ENCODE measurements at regions not wholly inside any gene's neighbourhood (a gene's known extent, or its start where the extent isn't known, plus 50 kb on each side); places are given as distances from the start of the nearest gene placed in this dataset.
"Not testable (repeated sequence)": the region's sequence is repeated elsewhere in the genome, so short reads cannot be mapped to it uniquely, and the experiment has no call there.

GRCh38 chr4:60865273-60865672 lies 334.9 kb upstream of the ADGRL3 start:
- no peak for DNase-seq (ENCODE audit: low read depth, low spot score)

DNA sequence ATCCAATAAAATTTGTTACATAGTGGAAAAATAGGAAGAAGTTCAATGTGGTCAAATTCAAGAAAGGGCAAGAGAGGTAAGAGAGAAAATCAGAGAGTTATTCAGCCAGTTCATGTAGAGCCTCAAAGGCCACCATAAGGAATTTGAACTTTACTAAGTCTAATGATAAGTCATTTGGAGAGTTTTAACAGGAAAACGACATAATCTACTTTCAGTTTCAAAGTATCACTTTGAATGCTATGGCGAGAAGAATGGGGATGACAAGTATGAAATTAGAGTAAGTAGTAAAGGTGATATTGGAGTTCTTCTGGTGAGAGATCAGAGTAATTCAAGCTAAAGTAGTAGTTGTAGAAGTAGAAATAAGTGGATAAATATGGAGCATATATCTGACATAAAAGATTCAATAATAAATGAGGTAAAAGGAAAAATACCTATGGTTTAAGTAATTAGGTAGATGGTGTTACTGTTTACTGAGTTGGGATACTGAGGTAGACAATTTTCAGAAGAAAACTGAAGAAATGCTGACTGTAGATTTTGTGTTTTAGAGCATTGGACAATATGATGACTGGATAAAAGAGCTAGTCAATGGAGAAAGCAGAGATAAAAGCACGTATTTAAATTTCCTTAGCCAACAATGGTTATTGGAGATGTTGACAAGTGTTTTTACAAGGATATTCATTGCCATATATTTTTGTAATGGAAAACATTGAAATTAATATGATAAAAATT lies 331.7 kb upstream of the ADGRL3 start:
- no peak for DNase-seq (ENCODE audit: low read depth, low spot score)

DNA sequence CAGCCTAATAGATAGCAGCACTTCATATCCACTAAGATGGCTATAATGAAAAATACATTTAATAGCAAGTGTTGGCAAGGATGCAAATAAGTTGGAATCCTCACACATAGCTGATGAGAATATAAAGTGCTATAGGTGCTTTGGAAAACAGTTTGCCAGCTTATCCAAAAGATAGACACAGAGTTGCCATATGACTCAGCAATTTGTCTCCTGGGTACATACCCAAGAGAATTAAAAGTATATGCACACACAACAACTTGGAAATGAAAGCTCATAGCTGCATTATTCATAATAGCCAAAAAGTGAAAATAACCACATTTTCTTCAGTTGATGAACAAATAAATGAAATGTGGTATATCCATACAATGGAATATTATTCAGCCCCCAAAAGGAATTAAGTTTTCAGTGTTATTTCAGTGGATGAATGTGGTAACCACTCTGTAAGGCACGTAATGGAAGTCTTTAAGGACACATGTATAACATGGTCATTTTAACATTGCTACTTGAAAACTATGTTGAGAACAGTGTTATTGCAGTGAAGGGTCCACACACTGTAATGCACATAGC lies 320.9 kb upstream of the ADGRL3 start:
- DNase-seq (ENCODE audit: low read depth, low spot score): no peak

DNA sequence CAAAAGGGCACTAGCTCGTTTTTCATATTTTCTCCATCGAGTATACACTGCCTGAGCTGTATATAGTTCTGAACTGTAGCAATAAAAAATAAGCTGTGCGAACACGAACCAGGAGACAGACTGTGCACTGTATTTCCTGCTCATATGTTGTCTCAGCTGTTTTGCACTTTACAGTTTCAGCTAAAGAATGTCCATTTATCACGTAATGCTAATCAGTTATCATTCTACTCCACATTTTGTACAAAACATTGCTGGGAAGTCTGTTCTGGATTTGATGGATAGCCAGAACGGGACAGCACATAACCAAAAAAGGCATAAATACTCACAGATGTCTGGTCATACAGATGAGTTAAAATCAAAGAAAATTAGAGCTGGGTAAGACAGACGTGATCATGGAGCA lies 315.5 kb upstream of the ADGRL3 start:
- DNase-seq (ENCODE audit: low read depth, low spot score): no peak

GRCh38 chr4:60885011-60885410 lies 315.1 kb upstream of the ADGRL3 start:
- no peak for DNase-seq (ENCODE audit: low read depth, low spot score)

DNA sequence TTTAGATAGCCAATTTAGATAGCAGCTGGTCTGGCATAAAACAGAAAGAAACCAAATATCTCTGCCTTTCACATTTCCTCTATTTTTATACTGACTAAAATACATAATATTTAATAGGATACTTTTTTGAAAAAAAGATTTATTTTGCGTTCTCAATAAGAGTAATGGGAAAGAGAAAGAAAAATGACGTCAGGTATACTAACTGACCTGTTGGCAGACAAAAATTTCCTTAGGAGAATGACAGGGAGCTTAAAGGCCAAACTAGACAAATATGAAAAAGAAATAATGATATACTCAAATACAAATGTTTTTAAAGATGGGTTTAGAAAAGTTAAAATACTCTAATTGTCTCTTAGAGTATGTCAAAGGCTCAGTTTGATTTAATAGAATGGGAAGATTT lies 309.4 kb upstream of the ADGRL3 start:
- no peak for DNase-seq (ENCODE audit: low read depth, low spot score)

DNA sequence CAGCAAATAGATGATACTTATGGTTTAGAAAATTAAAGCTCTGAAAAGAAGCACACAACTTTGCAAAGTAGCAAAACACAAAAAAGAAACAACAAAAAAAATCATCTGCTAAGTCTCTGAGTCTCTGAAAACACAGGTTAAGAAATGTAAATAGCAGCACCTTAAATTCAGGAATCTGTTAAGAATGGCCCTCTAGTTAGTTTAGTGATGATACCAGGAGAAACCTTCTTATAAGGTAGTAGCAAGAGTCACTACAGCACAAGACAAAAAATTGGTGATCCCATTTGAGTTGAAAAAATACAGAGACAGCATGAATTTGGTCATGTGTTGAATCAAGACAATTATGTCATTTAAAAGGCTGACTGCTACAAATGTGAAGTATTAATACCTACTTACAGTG lies 308.2 kb upstream of the ADGRL3 start:
- no peak for DNase-seq (ENCODE audit: low read depth, low spot score)

DNA sequence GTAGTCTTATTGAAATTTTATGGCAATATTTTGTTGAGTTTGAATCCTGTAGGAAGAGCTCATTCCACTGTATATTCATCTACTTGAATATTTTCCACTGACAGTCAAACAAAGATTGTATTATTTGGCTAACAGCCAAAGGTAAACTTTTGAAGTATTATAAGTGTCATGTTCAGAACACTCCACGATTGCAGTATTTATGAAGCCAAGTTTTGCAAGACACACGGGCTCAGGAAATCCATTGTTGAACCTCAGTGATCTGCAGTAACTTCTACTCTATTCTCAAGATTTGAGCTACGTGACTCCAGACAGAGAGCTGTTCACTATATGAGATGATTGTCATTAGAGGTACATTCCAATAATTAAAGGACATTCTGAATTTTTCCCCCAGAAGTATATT lies 302.7 kb upstream of the ADGRL3 start:
- peak; percentile 38 for DNase-seq (ENCODE audit: low read depth, low spot score)

GRCh38 chr4:60905162-60905561 lies 295.0 kb upstream of the ADGRL3 start:
- no peak for DNase-seq (ENCODE audit: low read depth, low spot score)

DNA sequence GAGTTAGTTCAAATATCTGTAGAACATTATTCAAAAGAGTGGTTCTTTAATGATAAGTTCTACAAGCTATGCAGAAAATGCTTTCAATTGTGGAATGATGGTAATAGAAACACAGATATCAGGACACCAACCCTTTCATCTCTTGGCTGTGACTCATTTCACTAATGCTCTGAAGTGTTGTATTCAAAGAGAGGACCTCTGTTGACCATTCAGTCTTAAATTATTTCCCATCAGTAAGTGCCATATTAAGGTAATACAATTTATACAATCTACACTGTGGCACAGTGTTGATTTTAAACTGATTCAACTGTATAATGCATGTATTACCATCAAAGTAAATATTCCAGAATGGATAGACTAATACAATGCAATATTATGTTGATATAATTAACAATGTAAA lies 289.0 kb upstream of the ADGRL3 start:
- DNase-seq (ENCODE audit: low read depth, low spot score): no peak

GRCh38 chr4:60913002-60913401 lies 287.1 kb upstream of the ADGRL3 start:
- DNase-seq (ENCODE audit: low read depth, low spot score): no peak

DNA sequence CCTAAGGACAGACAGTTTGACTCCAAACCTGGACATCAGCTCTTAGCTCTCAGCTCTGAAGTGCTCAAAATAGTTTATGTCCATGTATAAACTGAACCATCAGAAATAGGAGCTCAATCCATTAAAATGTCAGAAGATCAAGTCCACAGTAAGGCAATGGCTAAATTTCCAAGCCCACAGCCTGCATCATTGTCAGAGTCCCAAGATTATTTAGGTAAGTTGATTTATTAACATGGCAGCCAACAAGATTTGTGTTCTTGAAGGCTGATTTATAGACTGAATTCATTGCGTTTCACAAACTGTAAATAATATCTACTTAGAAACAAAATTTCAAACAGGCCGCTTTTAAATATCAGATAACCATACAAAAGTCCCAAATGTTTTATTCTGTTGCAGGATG lies 286.5 kb upstream of the ADGRL3 start:
- DNase-seq (ENCODE audit: low read depth, low spot score): no peak

DNA sequence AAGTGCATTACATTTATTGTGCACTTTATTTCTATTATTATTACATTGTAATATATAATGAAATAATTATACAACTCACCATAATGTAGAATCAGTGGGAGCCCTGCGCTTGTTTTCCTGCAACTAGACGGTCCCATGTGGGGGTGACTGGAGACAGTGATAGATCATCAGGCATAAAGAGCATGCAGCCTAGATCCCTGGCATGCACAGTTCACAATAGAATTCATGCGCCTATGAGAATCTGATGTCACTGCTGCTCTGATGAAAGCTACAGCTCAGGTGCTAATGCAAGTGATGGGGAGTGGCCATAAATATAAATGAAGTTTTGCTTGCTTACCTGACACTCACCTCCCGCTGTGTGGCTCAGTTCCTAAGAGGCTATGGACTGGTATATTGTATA lies 278.4 kb upstream of the ADGRL3 start:
- not testable (repeated sequence) for DNase-seq (ENCODE audit: low read depth, low spot score)

- DNase-seq (ENCODE audit: low read depth, low spot score): no peak
Measured at GRCh38 chr4:60923075-60923474, 277.1 kb upstream of the ADGRL3 start.

- DNase-seq (ENCODE audit: low read depth, low spot score): no peak
Measured at GRCh38 chr4:60926624-60927023, 273.5 kb upstream of the ADGRL3 start.

DNA sequence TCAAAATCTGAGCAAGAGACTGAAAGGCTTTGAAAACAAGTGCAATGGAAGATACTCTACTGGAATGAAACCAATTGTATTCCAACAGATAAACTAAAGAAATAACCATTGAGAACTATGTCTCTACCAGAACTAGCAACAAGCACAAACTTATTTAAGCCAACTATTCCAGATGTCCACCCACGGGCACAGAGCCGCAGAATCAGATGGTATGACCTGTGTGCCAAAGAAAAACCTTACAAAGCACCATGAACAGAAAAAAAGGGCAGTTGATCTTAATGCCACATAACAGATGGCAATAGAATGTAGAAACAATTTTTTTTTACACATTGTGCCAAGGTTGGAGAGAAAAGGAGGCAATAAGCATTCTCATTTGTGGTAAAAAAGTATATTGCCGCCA lies 269.3 kb upstream of the ADGRL3 start:
- DNase-seq (ENCODE audit: low read depth, low spot score): no peak

DNA sequence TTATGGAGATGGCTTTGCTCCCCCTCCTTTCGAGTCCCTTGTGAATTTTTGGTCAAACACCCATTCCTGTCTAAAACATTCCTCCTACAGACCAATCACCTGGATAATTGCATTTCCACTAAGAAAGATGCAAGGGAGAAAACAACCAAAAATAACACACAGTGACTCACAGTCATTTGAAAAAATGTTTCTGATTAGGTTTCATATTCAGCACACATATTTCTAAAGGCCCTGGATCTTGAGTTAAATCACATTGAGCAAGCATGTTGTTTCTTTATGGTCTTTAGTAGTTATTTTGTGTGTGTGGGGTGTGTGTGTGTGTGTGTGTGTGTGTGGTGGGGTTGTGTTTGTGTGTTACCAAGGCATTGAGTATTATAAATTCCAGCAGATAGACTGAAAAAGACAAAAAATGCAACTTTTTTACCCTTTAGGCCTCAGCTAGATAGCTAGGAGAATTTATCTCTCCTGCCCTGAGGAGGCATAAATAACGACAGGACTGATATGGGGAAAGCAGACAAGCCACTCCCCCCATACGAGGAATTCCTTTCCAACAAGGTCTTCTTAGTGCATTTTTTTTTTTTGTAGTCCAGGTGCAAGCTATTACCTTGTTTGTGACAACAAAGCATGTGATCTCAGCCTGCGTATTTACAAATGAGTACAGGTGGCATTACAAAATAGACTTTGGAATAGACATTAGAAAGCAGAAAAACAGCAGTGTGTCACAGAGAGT lies 265.4 kb upstream of the ADGRL3 start:
- no peak for DNase-seq (ENCODE audit: low read depth, low spot score)

- no peak for DNase-seq (ENCODE audit: low read depth, low spot score)
Measured at GRCh38 chr4:60938181-60938580, 261.9 kb upstream of the ADGRL3 start.

GRCh38 chr4:60938621-60939020 lies 261.5 kb upstream of the ADGRL3 start:
- no peak for DNase-seq (ENCODE audit: low read depth, low spot score)

DNA sequence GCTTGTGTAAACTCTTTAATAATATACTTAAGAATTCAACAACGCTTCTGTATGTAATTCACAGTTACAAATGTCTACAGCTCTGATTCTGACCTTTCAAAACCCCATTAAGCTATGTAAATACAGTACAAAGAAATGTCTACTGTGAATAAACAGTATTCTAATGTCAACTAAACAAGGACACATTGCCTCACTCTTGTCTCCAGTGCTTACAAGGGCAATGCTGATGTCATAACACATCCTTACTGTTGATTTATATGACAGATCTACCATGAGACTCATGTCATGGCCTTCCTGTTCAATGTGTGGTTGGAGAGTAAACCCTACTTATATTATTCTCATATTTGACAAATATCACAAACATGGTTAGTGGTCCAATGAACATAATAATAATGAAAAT lies 256.1 kb upstream of the ADGRL3 start:
- DNase-seq (ENCODE audit: low read depth, low spot score): no peak

GRCh38 chr4:60945641-60946040 lies 254.5 kb upstream of the ADGRL3 start:
- DNase-seq (ENCODE audit: low read depth, low spot score): no peak

DNA sequence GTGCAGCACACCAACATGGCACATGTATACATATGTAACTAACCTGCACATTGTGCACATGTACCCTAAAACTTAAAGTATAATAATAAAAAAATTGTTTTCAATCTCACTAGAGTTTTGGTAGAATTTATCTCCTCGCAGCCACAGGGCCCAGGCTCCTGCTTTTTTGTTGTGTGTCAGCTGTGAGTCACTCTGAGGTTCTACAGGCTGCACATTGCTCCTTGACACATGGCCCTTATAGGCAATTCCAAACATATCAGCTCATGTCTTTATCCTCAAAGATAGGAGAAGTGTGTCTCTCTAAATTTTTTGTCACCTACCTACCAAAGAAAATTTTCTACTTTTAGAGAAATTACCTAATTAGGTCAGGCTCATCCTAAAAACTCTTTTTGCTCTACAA lies 252.1 kb upstream of the ADGRL3 start:
- no peak for DNase-seq (ENCODE audit: low read depth, low spot score)

GRCh38 chr4:60952921-60953320 lies 247.2 kb upstream of the ADGRL3 start:
- DNase-seq (ENCODE audit: low read depth, low spot score): no peak
